HG03135 (cell line): ENCODE measurements at regions not wholly inside any gene's neighbourhood (a gene's known extent, or its start where the extent isn't known, plus 50 kb on each side); places are given as distances from the start of the nearest gene placed in this dataset.

ENCODE experiments used
- ATAC-seq: cut with Tn5 transposase; IDR thresholded peaks from one replicate; pipeline ENCODE4 v1.9.1; 2021; ENCODE audit warnings: mild to moderate bottlenecking, moderate library complexity; ENCODE audit not compliant: unreplicated experiment

DNA sequence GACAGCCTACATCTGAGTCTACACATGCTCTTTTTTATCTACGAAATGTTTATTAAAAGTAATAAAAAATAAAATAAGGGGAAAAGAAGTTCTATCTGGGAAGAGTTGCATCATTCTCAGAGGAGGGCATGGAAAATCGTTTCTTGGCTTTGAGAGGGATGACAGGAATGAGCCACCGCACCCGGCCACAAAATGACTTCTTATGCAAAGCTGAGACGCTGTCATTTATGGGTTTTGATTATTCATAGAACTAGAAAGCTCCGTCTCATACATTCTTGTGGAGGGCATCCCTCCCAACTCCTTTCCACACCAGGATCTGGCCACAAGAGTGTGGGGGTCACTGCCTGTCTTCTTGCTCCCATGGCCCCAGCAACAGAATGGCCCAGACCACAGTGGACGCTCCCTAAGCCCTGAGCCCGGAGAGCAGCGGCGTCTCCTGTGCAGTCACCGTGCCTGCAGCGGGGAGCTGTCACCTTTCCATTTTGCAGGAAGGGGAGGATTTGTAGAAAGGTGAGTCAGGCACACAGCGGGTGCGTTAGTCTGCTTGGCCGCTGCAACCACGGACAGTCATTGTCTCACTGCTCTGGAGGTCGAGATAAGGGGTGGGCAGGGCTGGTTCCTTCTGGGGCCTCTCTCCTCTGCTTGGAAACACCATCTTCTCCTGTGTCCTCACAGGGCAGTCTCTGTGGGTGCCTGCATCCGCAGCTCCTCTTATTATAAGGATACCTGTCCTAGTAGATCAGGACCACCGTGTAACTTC lies 1388.7 kb downstream of the BRD1 start:
- no peak for ATAC-seq

DNA sequence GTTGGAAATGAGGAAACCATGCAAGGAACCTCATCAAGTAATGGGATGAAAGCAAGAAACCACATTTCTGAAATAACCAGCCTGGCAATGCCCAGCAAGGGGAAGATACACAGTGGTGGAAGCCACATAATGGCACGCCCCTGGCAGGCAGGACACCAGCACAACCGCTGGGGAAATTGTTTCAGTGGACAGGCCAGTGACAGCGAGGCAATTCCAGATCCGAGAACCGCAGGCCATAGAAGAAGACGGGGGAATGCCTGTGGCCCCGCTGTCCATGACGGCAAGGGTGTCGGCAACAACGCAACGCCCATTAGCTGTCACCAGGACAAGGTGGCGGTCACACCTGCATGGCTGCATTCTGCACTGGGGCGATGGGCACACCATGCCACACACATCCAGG lies 1389.6 kb downstream of the BRD1 start:
- no peak for ATAC-seq

DNA sequence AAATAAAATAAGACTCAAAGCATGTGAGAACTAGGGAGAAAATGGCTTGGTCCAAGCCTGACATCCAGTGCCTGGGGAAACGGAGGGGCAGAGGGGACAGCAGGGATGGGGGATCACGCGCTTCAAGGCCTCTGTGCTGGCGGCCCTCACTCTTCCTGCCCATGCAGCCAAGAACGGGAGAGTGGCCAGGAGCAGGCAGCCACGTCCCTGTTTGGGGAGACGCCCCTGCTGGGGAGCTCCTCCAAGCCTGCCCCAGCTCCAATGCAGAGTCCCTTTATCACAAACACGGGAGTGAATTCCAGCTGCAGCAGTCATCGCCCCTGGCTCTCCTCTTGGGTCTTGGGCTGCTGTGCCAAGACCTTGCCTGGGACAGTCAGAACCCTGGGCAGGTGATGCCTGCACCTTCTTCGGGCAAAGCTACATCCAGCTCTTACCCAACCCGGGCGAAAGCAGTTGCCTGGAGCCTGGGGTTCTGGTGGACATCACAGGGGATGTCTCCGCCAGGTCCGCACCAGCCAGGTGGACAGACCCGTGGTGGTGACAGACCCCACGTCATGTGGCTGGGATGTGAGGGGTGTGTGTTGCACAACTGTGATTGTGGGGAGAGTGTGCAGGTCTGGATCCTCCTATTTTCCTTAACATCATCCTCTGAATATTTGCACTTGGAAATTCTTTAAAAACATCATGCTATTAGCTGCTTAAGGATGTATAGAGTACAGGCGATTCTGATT lies 1391.3 kb downstream of the BRD1 start:
- no peak for ATAC-seq

DNA sequence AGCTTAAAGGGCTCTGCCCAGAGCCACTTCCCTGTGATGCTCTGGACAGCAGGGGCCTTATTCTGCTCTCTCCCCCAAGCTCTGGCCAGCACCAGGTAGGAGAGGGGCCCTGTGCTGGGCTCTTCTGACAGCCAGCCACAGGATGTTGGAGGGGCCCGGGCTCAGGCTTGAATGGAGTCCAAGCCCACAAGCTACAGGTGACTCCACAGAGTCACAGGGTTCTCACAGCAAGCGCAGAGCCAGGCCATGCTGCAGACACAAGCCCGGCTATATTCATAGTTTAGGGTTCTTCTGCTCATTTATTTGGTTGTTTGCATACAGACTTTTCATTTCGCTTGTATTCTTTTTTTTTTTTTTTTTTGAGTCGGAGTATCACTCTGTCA lies 1392.8 kb downstream of the BRD1 start:
- ATAC-seq: no peak

DNA sequence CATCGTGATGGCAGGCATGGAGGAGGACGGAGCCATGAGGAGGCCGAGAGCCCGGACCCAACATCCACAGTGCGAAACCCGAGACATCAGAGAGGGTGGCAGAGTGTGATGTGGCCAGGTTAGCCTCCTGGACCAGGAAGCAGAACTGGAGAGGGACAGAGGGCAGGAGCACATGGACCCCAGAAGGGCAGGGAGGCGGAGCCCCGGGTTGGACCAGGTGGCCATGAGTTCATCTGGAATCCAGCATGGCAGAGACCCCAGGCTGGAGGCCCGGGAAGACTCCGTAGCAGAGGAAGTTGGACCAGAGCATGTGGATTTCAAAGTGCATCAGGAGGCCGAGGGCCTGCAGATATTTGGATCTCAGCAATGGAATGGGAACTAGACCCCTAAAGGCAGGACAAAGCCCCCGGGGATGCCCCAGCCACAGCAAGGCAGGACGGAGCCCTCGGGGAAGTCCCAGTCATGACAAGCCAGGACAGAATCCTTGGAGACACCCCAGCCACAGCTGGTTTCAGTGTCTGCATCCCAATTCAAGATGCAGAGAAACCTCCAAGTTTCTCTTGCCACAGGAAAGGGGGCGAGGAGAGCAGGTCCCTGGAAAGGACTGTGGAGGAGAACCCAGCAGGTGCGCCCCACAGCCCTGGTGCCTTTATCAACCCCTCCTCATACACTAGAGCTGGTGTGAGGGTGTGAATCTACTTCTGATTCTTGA lies 1393.4 kb downstream of the BRD1 start:
- no peak for ATAC-seq

DNA sequence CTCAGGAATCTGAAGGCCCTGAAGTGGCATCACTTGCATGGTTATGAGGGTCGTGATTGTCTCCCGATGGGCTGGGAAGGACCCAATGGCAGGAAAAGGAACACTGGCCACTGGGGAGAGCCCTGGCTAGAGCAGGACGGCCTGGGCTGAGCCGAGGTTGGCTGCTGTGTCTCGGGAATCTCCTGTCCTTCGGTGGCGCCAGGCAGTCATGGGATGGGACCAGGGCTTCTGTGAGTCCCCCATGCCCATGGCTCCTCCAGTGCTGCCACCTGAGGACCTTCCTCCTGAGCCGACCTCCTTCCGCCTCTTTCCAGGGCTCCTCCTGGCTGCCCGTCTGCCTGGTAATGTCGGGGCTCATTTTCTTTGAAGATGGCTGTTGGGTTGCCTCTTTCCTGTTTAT lies 1394.0 kb downstream of the BRD1 start:
- ATAC-seq: no peak

DNA sequence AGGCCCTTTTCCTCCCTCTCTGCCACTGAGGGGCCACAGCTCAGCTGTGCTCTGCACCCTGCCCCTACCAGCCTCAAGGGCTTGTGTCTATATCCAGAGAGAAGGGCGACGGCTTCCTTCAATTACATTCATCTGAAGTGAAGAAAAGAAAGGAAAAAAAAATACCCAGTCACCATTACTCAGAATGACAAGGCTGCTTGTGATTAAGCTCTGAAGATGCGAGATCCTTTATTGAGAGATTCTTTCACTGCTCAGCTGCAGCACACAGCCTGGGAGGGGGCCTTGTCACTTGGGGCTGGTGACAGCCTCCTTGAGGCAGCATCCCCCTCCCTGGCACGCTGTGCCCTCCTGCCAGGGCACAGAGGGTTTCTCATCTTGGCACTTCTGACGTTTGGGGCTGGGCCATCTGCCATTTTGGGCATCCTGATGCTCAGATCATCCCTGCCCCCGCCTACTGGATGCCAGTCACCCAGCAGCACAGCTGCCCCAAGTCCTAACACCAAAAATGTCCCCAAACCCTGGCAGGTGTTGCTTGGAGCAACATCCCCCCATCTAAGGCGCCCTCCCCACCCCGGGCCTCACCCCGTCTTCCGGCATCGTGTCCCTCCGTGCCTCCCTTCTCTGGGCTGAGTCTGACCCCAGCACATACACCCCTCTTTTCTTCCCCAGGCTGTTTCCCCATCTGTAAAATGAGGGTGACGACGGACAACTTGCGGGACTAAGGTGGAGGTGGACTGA lies 1394.7 kb downstream of the BRD1 start:
- no peak for ATAC-seq

DNA sequence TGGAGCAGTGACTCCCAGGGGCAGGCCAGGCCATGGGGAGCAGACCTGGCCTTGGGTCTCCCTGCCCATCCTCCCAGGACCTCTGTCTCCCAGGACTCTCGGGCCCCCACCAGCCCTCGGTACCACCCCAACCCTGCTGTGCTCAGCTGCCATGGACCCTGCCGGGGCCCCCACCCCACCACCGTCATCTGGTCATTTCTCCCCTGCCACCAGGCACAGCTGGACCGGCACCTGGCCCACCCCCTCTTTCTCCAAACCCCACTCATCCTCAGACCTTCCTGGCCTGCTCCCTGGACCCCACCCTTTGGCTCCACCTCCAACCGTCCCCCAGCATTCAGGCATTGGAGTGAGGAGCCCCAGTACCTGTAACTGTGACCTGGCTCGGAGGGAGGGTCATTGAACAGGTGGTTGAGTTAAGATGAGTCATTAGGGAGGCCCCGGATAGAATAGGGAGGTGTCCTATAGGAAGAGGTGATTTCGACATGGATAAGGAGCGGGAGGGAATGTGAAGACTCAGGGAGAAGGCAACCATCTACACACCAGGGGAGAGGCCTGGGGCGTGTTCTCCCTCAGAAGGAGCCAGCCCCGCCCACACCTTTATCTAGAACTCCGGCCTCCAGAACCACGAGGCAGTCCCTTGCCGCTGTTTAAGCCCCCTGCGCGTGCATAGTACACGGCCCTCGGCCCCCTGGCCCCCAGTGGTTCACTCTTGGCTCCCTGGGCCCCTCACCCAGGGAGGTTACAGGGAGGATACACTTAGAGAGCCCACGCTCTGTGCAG lies 1395.9 kb downstream of the BRD1 start:
- no peak for ATAC-seq

DNA sequence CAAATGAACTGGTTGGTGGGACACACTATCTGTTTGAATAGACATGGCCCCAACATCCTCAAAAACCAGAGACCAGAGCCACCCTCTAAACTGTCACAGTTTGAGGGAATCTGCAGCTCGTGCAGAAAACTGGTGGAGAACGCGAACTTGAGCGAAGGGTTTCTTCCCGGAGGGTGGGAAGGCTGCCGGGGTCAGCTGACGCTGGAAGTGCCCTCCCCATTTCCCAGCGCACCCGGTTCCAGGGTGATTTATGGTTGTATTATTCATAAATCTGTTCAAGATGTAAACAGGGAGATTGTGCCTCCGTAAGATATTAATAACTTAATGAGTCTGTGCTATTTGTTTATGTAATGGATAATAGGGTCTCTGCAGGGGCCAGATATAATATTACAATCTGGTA lies 1396.7 kb downstream of the BRD1 start:
- no peak for ATAC-seq

DNA sequence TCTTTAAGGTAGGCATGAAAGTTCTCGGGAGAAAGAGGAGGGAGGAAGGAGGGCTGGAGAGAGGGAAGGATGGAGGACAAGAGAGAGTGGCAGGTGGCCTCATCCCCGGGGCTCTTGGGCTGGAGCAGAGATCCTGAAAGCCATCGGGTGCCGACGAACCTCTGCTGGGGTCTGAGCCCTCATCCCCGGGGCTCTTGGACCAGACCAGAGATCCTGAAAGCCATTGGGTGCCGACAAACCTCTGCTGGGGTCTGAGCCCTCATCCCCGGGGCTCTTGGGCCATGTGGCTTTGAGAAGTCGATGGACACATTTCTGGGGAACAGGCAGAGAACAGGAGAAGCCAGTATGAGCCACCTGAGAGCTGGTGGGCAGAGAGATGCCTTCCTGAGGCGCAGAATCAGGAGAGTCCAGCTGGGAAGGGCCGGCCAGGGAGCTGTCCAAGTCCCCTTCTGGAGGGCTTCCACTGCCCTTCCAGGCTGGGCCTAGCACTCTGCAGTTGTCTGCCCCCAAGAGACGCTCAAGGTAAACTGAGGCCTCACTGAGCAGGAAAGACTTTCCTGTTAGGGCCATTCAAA lies 1398.1 kb downstream of the BRD1 start:
- ATAC-seq: no peak

DNA sequence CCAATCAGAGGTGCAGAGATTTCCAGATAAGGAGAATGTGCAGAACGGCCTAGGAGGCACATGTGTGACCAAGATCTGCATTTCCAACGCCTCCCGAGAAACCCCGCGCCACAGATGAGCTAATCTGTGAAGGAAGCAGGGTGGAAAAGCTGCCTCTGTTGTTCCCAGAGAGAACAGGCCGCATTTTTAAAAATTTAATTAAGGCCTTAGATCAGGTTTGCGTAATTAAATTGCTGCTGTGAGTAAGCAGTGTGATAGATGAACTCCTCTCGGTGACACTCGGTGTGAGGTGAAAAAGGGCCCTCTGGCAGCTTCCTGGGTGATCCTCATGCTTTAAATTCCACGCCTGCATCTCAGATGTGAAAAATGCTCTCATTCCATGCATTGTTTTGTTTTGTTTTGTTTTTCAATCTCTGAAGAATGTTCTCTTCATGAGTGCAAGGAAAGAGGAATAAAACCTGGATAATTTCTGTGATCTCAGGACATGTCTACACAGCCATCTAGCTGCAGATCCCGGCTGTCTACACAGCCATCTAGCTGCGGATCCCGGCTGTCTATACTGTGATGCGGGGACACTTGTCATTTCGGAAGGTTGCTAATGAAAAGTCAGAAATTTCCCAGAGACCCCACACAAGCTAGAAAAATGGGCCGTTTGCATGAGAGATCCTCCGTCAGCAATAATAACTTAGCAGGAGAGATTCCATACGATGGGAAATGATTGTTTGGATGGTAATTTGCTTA lies 1398.9 kb downstream of the BRD1 start:
- no peak for ATAC-seq

DNA sequence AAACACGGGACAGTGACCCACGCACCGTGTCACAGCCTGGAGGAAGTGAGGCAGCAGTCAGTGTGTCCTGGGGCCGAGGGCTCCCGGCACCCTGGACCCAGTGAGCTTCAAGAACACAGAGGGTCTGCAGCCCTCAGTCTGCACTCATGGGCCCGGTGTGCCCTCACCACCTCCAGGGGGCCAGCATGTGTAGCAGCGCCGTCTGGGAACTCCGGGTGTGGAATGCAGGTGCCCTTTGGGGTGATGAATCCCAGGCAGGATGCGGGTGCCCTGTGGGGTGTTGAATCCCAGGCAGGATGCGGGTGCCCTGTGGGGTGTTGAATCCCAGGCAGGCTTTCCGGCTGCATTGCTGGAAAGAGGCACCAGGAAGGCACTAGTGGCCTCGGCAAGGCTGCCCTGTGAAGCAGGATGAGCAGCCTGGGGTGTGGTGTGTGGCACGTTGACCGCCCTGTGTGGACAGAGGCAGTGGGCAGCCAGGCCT lies 1399.9 kb downstream of the BRD1 start:
- no peak for ATAC-seq

DNA sequence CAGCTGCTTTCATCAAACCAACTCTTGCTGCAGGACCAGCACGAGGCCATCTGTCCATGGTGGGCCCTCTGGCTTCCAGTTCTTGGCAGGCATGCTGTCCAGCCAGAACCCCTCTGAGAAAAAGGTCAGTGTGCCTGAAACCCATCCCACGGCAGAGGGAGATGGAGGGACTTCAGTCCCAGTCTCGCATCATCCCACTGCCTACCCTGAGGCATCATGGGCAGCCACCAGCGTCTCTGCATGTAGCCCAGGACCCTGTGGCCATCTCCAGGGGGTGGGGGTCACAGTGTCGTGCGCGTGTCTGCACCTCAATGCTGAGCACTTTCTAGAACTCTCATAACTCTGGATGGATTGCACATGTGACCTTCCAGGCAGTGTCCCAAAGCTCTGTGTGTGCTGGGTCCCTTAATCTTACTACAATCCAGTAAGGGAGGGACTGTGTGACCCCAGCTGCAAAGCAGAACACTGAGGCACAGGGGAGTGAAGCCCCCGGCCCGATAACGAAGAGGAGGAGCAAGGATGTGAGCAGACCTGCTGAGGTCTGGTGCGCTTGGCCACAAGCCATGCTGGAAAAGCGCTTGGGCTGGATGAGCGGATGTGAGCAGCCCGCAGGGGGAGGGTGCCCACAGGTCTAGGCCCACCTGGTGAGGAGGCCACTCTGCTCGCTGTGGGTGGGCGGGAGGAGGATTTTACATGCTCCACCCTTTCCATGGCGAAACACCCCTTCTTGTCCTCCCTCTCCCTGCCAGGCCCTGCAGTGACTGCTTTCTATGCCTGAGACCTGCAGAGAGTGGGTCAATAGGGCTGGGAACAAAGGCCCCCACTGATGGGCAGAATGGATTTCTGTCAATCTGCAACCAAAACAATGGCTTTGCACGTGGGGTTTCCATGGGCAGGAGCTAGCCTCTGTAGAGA lies 1401.0 kb downstream of the BRD1 start:
- no peak for ATAC-seq

DNA sequence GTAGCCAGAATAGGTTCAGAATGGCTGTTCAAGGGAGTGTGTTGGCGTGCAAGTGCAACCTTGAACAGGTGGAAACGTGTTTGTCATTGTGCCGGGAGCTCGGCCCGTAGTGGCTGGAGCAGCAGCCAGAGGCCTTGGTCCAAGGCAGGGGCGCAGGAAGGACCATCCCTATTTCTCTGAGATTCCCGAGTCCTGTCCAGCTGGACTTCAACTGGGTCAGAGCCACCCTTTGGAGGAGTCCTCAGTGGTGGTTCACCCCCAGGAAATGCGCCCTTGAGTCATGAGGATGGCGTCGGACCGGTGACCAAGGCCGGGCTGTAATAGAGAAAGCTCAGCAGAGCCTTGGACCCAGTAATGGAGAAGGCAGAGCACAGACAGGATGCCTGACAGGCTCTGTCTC lies 1402.0 kb downstream of the BRD1 start:
- ATAC-seq: no peak

DNA sequence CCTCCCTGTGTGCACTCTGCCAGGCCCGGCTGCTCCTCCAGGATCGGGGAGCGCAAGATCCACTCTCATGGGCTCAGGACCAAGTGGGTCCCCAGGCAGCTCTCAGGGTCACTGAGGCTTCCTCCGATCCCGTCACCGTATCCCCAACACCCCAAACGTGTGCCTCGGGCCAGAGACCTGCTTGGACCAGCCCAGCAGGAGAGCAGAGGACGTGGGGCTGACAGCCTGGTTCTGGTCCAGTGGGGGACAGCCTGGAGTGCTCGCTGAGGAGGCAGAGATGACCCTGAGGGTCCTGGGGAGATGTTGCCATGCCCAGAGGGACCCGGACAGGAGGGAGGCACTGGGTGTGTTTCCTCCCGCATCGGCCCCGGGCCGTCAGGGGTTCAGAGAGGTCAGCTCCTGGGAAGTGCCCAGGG lies 1402.6 kb downstream of the BRD1 start:
- no peak for ATAC-seq

DNA sequence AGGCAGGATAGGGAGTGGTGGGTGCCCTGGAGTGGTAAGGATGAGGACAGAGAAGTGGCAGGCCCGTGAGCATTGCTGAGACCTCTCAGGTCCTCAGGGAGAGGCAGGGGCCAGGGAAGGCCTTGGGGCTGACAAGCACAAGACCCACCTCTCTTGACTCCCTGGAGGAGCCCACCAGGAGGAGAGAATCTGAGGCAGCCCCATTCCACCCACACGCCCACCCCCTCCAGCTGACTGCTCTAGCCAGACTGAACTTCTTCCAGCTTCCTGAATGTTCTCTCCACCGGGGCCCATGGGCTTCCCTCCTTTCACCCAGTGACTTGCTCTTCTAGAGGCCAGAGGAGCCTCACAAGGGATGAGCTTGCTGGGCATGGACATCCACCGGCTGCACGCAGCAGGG lies 1403.0 kb downstream of the BRD1 start:
- no peak for ATAC-seq

DNA sequence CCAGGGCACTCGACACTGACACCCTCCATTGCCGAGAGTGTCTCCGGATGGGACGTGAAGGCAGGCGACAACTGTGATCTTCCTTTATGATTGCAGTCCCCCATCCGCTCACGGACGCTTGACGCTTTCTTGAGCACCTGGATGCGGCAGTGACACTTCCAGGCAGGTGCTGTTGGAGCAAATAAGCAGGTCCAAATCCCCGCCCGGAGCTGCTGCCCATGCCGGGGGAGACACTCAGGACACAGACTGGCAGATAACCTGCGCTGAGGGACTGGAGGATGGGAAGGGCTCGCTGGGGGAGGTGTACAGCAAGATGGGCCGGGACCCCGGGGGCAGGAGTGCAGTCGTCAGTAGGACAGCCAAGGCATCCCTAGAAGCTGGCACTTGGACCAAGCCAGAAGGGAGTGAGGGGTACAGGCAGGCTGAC lies 1403.5 kb downstream of the BRD1 start:
- no peak for ATAC-seq

DNA sequence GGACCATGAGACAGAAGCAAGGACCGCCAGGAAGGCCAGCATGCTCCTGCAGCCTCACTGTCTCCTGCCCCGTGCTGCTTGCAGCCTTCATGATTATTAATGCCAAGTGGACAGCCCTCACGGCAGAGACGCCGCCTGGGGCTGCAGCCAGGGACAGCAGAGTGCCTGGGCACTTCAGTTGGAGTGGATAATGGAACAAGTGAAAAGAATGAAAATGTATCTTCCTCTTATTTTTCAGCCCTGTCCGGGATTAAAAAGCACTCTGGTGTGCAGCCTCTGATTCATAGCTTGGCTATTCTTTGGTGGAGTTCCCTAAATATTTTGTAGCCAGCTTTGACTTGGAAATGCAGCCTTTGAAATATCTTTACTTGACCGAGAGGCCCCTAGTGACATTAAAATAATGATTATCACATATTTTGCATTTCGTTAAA lies 1404.2 kb downstream of the BRD1 start:
- no peak for ATAC-seq
